Sigmoid colon (tissue), 4 donors: ENCODE measurements at regions not wholly inside any gene's neighbourhood (a gene's known extent, or its start where the extent isn't known, plus 50 kb on each side); places are given as distances from the start of the nearest gene placed in this dataset.

ENCODE experiments used
- EP300 ChIP-seq, 4 donors: sonication (generic); formaldehyde crosslinking; IDR thresholded peaks; one replicate each; pipeline ENCODE4 v1.6.1; 2017; ENCODE audit warnings: antibody characterized with exemption in 4 of 4
- POLR2A ChIP-seq, 2 donors: fragments of 450-650 bp; IDR thresholded peaks; one replicate each; pipeline ENCODE4 v1.6.1; 2016; ENCODE audit warnings: antibody characterized with exemption in 2 of 2, mild to moderate bottlenecking in 2 of 2, moderate library complexity in 2 of 2
- POLR2AphosphoS5 ChIP-seq, 4 donors: sonication (generic); formaldehyde crosslinking; IDR thresholded peaks; one replicate each; pipeline ENCODE4 v1.6.1; 2017; ENCODE audit warnings: antibody characterized with exemption in 4 of 4
- TF ChIP-seq, protein P1 (sequence below), 4 experiments: fragments of 450-650 bp in 3 of 4; fragments of 200-600 bp in 1 of 4; IDR thresholded peaks; one replicate each; pipeline ENCODE4 v1.5.1; 2016 to 2019; ENCODE audit warnings: antibody characterized with exemption in 4 of 4, mild to moderate bottlenecking in 3 of 4, moderate library complexity in 2 of 4

DNA sequence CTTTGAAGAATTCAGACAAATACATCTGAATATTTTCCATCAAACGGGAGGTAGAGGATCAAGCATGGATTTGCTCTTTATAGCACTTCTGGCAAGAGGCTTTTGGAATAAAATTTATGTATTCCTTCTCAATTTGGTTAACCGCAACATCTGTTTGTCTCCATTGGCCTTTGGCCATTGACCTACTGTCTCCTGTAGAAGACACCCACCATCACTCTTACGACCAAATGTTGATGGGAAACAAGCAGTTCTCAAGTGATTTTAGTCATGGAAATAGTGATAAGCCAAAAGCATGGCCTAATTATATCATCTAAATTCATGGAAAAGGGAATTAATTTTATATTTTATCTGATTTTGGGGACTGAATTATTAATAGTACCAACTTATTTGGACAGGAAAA lies 591.9 kb downstream of the CD109 start:
- TF ChIP-seq, protein P1, sequence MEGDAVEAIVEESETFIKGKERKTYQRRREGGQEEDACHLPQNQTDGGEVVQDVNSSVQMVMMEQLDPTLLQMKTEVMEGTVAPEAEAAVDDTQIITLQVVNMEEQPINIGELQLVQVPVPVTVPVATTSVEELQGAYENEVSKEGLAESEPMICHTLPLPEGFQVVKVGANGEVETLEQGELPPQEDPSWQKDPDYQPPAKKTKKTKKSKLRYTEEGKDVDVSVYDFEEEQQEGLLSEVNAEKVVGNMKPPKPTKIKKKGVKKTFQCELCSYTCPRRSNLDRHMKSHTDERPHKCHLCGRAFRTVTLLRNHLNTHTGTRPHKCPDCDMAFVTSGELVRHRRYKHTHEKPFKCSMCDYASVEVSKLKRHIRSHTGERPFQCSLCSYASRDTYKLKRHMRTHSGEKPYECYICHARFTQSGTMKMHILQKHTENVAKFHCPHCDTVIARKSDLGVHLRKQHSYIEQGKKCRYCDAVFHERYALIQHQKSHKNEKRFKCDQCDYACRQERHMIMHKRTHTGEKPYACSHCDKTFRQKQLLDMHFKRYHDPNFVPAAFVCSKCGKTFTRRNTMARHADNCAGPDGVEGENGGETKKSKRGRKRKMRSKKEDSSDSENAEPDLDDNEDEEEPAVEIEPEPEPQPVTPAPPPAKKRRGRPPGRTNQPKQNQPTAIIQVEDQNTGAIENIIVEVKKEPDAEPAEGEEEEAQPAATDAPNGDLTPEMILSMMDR (IDR thresholded peaks at IDR 0.05), result no peak
- TF ChIP-seq POLR2A (IDR thresholded peaks at IDR 0.05), result no peak
- TF ChIP-seq POLR2AphosphoS5 (IDR thresholded peaks at IDR 0.05), result no peak
- no peak for TF ChIP-seq EP300 (IDR thresholded peaks at IDR 0.05)
